ENCODE measurements at regions not wholly inside any gene's neighbourhood (a gene's known extent, or its start where the extent isn't known, plus 50 kb on each side); places are given as distances from the start of the nearest gene placed in this dataset.

DNA sequence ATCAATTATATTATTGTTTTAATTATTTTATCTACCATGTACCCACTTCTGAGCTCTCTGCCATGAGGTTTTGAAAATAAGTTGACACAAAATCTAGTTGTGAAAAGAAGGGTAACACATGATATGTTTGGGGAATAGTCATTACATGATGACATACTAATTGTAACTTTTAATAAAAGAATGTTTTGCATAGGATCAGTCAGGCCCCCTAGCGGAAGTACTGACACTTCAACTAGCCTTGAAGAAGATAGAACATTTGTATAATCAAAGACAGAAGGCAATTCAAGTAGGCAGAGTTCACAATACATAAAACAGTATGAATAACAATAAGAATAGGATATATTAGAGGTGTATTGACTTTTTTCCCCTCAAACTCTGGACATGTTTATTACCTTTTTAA, 1191.0 kb upstream of the AGA start:
- DNase-seq: no peak

DNA sequence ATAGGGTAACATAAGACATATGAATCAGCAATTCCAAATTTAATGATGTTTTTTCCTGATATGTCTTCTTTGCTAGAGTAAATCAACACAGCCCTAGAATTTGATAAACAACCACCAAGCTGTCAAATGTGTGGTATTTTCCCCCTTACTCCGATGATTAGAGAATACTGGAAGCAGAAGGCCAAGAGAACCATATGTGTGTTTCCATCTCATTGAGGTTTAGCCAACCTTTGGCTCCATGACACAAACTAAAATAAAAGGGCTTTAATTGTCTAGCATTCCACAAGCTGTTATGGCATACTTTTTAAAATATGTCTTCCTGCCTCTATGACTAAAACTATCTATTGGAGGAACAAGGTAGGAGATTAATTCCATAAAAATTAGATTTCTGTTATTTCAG, 1222.4 kb upstream of the AGA start:
- DNase-seq: no peak

DNA sequence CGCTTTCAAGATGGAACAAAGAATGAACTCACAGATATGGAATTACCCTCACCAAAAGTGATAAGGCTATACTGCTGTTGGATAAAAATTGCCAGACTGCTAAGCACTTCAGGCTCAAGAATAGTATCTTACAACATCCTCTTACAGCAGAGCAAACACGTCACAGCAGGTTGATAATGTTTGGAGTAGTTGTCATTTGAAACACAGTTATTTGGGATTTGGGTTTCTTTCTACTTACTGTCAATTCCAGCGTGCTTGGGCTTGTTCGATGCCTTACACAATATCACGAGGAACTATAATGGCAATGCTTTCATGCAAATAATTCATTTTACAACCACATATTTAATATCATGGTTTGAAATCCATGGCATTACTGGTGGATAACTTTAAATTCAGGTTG, 1223.7 kb upstream of the AGA start:
- DNase-seq: no peak

DNA sequence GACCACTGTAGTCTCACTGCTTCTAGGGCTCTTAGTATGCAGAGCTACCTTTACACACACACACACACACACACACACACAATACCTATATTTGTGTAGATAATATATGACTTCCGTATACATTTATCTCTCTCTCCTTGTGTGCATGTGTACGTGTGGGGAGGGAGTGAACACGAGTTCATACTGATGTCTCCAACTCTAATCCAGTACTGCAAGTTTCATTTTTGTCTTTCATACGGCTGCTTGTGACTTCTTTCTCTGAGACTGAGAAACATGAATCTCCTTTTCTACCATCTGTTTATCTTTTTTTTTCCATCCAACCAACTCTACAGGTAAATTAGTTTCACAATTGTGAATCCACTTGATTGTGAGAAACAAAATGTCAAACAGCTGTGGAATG, 1229.5 kb upstream of the AGA start:
- no peak for DNase-seq

- DNase-seq: no peak
Observed at GRCh38 chr4:178672512-178672911, 1230.3 kb upstream of the AGA start.

DNA sequence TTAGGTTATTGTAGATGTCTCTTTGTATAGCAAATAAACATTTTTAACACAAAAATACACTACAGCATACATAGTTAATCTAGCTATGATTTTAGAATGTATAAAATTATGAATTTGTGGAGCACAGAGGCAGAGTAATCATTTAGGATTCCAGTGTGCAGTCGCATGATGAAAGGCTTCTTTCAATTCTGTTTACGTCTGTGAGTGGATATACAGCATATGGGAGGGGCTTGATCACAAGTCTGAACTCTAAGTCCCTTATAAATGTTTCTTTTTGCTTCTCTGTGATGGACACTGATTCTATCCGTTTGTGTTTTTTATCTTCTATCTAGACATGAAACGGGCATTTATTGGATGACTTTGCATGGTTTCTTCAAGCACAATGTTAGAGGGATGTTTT, 1239.6 kb upstream of the AGA start:
- no peak for DNase-seq

DNA sequence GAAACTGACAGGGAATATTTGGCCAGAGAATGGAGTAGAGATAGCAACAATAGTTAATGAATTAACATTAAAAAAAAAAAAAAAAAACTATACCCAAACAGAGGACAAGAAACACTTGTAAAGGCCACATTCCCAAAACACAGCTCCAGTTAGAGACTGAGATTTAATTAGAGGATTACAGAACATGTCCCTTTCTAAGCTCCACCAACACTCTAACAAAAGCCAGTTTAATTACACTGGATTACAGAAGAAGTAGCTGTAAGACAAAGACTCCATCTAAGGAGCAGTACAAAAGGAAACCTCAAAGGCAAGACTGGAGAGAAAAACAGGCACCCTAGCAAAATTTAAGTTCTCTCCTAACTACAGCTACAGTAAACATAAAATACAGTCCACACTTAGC, 1247.7 kb upstream of the AGA start:
- no peak for DNase-seq

DNA sequence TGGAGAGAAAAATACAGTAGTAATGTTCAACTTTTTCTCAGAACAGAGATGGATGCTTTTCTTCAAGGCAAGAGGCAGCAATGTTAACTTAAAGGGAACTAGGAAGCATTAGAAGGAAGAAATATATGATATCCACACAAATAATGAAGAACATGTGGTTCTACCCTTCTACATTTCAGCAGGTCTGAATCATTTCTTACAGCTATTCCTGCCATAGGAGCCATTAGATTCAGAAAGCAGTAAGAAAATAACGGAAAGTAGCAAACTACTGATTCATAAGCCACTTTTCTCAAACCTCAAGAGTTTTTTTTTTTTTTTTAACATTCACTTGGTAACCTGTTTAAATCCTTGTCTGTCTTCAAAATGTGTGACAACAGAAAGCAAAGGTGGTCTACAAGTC, 1251.6 kb upstream of the AGA start:
- DNase-seq: no peak

GRCh38 chr4:178696515-178696914, 1254.3 kb upstream of the AGA start:
- no peak for DNase-seq

DNA sequence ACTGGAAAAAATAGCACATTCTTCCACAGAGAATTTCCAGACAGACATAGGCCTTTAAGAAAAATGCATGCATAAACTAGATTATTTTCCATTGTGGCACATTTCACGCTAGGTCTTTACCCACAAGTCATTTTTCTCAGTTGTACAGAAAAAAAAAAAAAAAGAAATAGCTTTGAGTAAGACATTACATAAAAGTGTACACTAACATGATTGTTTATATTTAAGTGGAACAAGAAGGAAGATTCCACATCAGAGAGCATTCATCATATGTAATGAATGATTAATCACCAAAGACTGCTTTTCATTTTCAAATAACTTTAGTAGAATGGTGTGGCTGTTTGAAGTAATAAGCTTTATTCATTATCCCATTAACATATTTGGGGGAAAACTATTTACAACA, 1270.2 kb upstream of the AGA start:
- DNase-seq: no peak

DNA sequence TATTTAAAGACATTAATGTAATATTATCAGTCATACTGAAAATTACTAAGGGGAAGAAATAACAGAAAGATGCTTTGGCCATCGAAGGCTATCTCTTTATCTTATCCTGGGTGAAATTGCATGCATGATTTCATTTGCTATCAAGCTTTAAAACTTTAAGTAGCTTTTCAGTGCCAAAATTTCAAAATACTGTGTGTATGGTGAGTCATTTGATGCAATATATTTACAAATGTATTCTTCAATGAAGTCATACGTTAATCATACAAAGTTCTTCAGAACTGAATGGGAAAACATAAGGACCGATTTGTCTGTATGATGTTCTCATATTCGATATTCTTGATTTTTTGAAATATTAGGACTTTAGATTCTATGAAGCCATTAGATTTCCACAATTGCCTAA, 1295.8 kb upstream of the AGA start:
- no peak for DNase-seq

DNA sequence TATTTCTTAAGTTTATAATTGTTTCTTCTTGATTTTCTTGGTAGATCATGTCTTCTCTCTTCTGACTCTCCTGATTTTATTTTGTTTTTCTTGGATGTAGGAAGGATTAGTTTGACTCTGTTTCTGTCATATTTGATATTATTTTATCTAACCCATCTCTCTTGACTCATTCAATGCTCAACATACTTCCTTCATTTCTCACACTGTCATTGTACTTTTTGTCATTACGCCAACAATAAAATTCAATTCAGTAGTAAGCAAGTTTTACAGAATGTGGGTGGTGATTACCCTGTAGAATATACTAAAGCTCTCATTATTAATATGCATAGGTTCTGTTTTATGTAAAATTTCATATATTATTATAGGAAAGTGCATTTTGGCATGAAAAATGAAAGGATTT, 1303.0 kb upstream of the AGA start:
- DNase-seq: no peak

DNA sequence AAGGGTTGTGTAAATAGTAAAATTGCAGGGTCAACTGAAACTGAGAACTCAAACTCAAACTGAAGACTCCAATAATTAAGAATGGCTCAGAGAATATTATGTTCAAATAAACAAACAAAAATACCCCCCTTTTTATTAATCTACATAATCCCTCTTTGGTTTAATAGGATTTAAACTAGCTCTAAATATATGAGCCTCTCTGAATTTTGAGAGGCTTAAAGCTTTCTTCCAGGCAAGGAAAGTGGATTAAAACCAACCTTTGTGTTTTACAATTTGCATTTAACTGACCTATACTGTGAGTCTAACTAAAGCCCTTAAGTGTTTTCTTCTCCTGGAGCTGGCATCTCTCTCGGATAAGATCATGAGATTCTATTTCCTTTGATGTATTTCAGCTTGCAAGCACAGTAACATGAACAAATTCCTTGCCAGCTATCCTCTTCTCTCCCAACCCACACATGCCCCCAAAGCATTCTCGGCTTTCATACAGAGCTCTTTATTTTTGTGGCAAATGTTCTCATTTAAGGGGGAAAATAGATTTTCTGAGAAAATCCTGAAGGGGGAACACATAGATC, 1310.8 kb upstream of the AGA start:
- DNase-seq: no peak

GRCh38 chr4:178778496-178778895, 1336.3 kb upstream of the AGA start:
- DNase-seq: no peak

GRCh38 chr4:178781779-178782178, 1339.5 kb upstream of the AGA start:
- DNase-seq: no peak

- DNase-seq: no peak
Observed at GRCh38 chr4:178784491-178784890, 1342.3 kb upstream of the AGA start.

GRCh38 chr4:178789279-178789678, 1347.0 kb upstream of the AGA start:
- DNase-seq: no peak

GRCh38 chr4:178799204-178799603, 1357.0 kb upstream of the AGA start:
- DNase-seq: no peak

DNA sequence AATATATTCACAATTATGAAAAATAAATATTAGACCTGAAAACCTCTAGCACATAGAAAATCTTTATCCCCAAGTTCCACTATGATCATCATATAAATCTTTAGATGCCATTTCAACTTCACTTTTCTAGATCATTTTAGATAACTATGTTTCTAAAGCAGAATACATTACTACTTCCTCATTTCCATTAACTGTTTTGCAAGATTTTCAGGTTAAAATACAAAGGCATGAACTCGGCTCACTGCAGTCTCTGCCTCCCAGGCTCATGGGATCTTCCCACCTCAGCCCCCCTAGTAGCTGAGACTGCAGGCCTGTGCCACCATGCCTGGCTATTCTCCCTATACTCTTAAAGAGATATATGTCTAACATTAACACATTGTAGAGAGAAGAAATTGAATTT, 1365.9 kb upstream of the AGA start:
- no peak for DNase-seq

DNA sequence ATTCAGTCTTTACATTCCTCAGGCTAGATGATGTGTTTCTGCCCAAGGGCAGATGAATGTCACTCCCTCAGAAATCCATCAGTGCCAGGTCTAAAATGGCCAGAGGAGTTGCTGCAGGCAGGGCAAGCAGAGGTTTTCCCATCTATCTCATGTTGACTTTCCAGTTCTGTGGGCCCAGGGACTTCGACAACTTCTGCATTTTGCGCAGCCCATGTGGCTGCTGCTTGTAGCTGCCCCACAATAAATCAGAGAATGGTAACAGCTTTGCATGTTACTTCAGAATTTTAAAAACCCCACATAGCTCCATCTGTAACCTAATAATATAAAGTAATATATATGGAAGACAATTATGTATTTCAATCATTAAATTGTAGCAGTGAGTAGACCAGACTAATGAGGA, 1367.7 kb upstream of the AGA start:
- no peak for DNase-seq

DNA sequence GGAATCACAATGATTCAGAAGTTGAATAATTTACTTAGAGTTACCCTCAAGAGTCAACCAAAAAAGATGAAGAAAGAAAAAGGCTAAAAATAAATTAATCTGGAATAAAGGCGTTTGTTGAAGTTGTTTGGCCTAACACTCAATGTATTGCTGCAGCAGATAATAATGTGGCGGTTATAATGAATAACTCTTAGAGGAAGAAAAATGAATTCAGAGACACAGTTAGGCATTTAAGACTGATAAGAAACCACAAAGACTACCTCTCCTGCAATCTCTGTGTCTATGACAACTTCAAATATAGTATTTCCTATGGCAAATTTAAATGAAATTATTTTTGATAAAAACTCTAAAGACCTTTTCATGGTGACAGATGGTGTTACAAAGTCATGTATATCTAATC, 1369.1 kb upstream of the AGA start:
- no peak for DNase-seq

GRCh38 chr4:178812866-178813265, 1370.6 kb upstream of the AGA start:
- DNase-seq: no peak

DNA sequence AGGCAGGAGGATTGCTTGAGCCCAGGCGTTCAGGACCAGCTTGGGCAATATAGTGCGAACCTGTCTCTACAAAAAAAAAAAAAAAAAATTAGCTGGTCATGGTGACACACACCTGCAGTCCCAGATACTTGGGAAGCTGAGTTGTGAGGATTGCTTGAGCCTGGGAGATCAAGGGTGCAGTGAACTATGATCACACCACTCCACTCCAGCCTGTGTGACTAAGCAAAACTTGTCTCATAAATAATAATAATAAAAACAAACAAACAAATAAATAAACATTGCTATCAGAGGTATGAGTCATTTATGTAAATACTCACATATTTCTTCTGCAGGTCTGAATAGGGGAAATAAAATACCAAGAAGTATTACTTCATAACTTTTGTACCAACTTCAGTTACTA, 1372.7 kb upstream of the AGA start:
- DNase-seq: no peak

DNA sequence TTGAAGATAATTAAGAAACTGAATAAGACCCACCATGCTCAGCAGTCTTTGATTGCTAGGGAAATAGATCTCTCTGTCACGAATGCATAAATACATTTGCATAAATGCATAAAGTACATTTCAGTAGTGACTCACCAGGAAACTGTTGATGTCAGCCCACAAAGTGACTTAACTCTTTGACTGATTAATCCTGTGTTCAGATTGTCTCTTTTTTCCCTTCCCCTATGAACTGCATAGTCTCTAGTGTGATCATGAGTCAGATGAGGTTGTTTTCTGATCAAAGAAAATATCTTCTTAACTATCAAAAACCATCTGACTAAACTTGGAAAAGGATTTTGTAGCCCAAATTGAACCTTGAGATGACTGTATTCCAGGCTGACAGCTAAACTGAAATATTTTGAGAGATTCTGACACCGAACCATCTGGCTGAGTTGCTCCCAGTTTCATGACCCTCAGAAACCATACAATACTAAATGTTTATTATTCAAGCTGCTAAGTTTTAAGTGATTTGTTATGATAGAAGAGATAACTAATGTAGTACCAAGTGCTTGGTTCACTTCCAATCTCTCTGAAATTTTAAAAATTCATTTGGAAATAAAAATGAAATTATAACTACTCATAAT, 1381.5 kb upstream of the AGA start:
- DNase-seq: no peak

GRCh38 chr4:178836865-178837264, 1394.6 kb upstream of the AGA start:
- DNase-seq: no peak

- no peak for DNase-seq
Observed at GRCh38 chr4:178838776-178839175, 1396.5 kb upstream of the AGA start.

All from right forelimb (tissue), 1 donor.